ENCODE measurements at regions not wholly inside any gene's neighbourhood (a gene's known extent, or its start where the extent isn't known, plus 50 kb on each side); places are given as distances from the start of the nearest gene placed in this dataset.
"Not testable (repeated sequence)": the region's sequence is repeated elsewhere in the genome, so short reads cannot be mapped to it uniquely, and the experiment has no call there.

GRCh38 chr6:102832021-102832420, 1438.5 kb downstream of the GRIK2 start:
- Mint-ChIP-seq H3K27ac (no peak overlapping the region), H3K4me3 (no peak overlapping the region), H3K27me3 (ENCODE audit: low read depth, poor library complexity) (peaks cover 2% of the 10 kb centered on the region), H3K4me1 (peaks cover 12% of the 10 kb centered on the region), H3K36me3 (ENCODE audit: low read depth) (peaks cover 5% of the 10 kb centered on the region), H3K9me3 (peaks cover 12% of the 10 kb centered on the region)
- DNase-seq, result no peak
- TF ChIP-seq CTCF (IDR thresholded peaks at IDR 0.05), result no peak

- Mint-ChIP-seq H3K4me3 (no peak overlapping the region), H3K27ac (no peak overlapping the region), H3K27me3 (ENCODE audit: low read depth, poor library complexity) (no peaks in the 10 kb centered on the region), H3K9me3 (no peaks in the 10 kb centered on the region), H3K4me1 (peaks cover 10% of the 10 kb centered on the region), H3K36me3 (ENCODE audit: low read depth) (no peaks in the 10 kb centered on the region)
- TF ChIP-seq CTCF (IDR thresholded peaks at IDR 0.05), result no peak
- no peak for DNase-seq
These were observed 1426.6 kb downstream of the GRIK2 start for GRCh38 chr6:102820098-102820497.

- Mint-ChIP-seq H3K4me3 (no peak overlapping the region), H3K4me1 (no peaks in the 10 kb centered on the region), H3K27me3 (ENCODE audit: low read depth, poor library complexity) (no peaks in the 10 kb centered on the region), H3K27ac (no peak overlapping the region), H3K36me3 (ENCODE audit: low read depth) (no peaks in the 10 kb centered on the region), H3K9me3 (no peaks in the 10 kb centered on the region)
- DNase-seq, result no peak
- no peak for TF ChIP-seq CTCF (IDR thresholded peaks at IDR 0.05)
These were observed 1421.7 kb downstream of the GRIK2 start for GRCh38 chr6:102815207-102815606.

GRCh38 chr6:102813489-102814275, 1420.2 kb downstream of the GRIK2 start:
- Mint-ChIP-seq H3K4me1 (no peaks in the 10 kb centered on the region), H3K4me3 (no peak overlapping the region), H3K27me3 (ENCODE audit: low read depth, poor library complexity) (no peaks in the 10 kb centered on the region), H3K9me3 (peaks cover 4% of the 10 kb centered on the region), H3K36me3 (ENCODE audit: low read depth) (no peaks in the 10 kb centered on the region), H3K27ac (no peak overlapping the region)
- TF ChIP-seq CTCF (IDR thresholded peaks at IDR 0.05), result no peak
- DNase-seq, result no peak

- no peak for DNase-seq
- no peak overlapping the region for H3K4me3 Mint-ChIP-seq
- no peaks in the 10 kb centered on the region for H3K27me3 Mint-ChIP-seq (ENCODE audit: low read depth, poor library complexity)
- H3K36me3 Mint-ChIP-seq (ENCODE audit: low read depth), result no peaks in the 10 kb centered on the region
- no peak for TF ChIP-seq CTCF (IDR thresholded peaks at IDR 0.05)
- H3K27ac Mint-ChIP-seq, result no peak overlapping the region
- peaks cover 4% of the 10 kb centered on the region for H3K9me3 Mint-ChIP-seq
- H3K4me1 Mint-ChIP-seq, result no peaks in the 10 kb centered on the region
These were observed 1418.7 kb downstream of the GRIK2 start for GRCh38 chr6:102812242-102812641.

GRCh38 chr6:102808944-102809505, 1415.5 kb downstream of the GRIK2 start:
- H3K27me3 Mint-ChIP-seq (ENCODE audit: low read depth, poor library complexity); DNase-seq; H3K4me1 Mint-ChIP-seq; H3K27ac Mint-ChIP-seq; H3K36me3 Mint-ChIP-seq (ENCODE audit: low read depth); H3K4me3 Mint-ChIP-seq: not testable (repeated sequence)
- H3K9me3 Mint-ChIP-seq, result peaks cover 18% of the 10 kb centered on the region

Measured in nephron progenitor cell (in vitro differentiated cells).